ACC112 (cell line): ENCODE measurements at regions not wholly inside any gene's neighbourhood (a gene's known extent, or its start where the extent isn't known, plus 50 kb on each side); places are given as distances from the start of the nearest gene placed in this dataset.
"Not testable (repeated sequence)": the region's sequence is repeated elsewhere in the genome, so short reads cannot be mapped to it uniquely, and the experiment has no call there.

ENCODE experiments used
- H2AFZ ChIP-seq: fragments of 200-600 bp; sonication (generic); one replicate; pipeline ENCODE4 v1.6.0; 2017; ENCODE audit warnings: antibody characterized with exemption, low read length; ENCODE audit not compliant: unreplicated experiment
- H3K27ac ChIP-seq: fragments of 200-600 bp; sonication (generic); 2 replicates; pipeline ENCODE4 v1.5.1; 2014; ENCODE audit warnings: low read depth, mild to moderate bottlenecking, antibody characterized with exemption, low read length, moderate library complexity
- H3K27me3 ChIP-seq: fragments of 200-600 bp; sonication (generic); 2 replicates; pipeline ENCODE4 v1.6.1; 2014; ENCODE audit warnings: mild to moderate bottlenecking, antibody characterized with exemption, low read length, moderate library complexity, mixed read lengths; ENCODE audit not compliant: insufficient read depth
- H3K36me3 ChIP-seq: fragments of 200-600 bp; sonication (generic); 2 replicates; pipeline ENCODE4 v1.6.1; 2016; ENCODE audit warnings: mild to moderate bottlenecking, antibody characterized with exemption, low read length, moderate library complexity, mixed read lengths; ENCODE audit not compliant: insufficient read depth
- H3K4me1 ChIP-seq: fragments of 200-600 bp; sonication (generic); one replicate; pipeline ENCODE4 v1.6.1; 2016; ENCODE audit warnings: low read length, mixed read lengths; ENCODE audit not compliant: insufficient read depth, unreplicated experiment, control insufficient read depth
- H3K4me3 ChIP-seq: fragments of 200-600 bp; sonication (generic); 2 replicates; pipeline ENCODE4 v1.5.1; 2014; ENCODE audit warnings: mild to moderate bottlenecking, low read depth, low read length
- H3K79me2 ChIP-seq: fragments of 200-600 bp; sonication (generic); one replicate; pipeline ENCODE4 v1.6.0; 2016; ENCODE audit warnings: low read length; ENCODE audit not compliant: control insufficient read depth, unreplicated experiment, insufficient read depth

- H3K27me3 ChIP-seq = no peaks in the 10 kb centered on the region
Observed at GRCh38 chr5:39670391-39670790, 245.6 kb upstream of the DAB2 start.

GRCh38 chr5:39668980-39669379 is 244.2 kb upstream of the DAB2 start:
- Histone ChIP-seq H2AFZ (no peak overlapping the region), H3K79me2 (no peaks in the 10 kb centered on the region)

More at GRCh38 chr5:39670391-39670790, 245.6 kb upstream of the DAB2 start:
- Histone ChIP-seq H2AFZ (no peak overlapping the region), H3K4me1 (no peaks in the 10 kb centered on the region), H3K79me2 (no peaks in the 10 kb centered on the region), H3K4me3 (no peak overlapping the region), H3K36me3 (no peaks in the 10 kb centered on the region), H3K27ac (no peak overlapping the region)

GRCh38 chr5:39665328-39665727 is 240.5 kb upstream of the DAB2 start:
- Histone ChIP-seq H3K27me3 (no peaks in the 10 kb centered on the region), H3K79me2 (no peaks in the 10 kb centered on the region), H2AFZ (no peak overlapping the region), H3K36me3 (no peaks in the 10 kb centered on the region), H3K4me1 (peaks cover 10% of the 10 kb centered on the region), H3K27ac (no peak overlapping the region), H3K4me3 (no peak overlapping the region)

More at GRCh38 chr5:39668980-39669379, 244.2 kb upstream of the DAB2 start:
- Histone ChIP-seq H3K4me3 (no peak overlapping the region), H3K27ac (no peak overlapping the region), H3K36me3 (no peaks in the 10 kb centered on the region), H3K27me3 (no peaks in the 10 kb centered on the region), H3K4me1 (no peaks in the 10 kb centered on the region)

GRCh38 chr5:39662945-39663344 is 238.2 kb upstream of the DAB2 start:
- H3K36me3 ChIP-seq = no peaks in the 10 kb centered on the region
- no peak overlapping the region for H3K4me3 ChIP-seq
- peaks cover 16% of the 10 kb centered on the region for H3K4me1 ChIP-seq
- no peaks in the 10 kb centered on the region for H3K79me2 ChIP-seq
- H3K27ac ChIP-seq = no peak overlapping the region
- no peaks in the 10 kb centered on the region for H3K27me3 ChIP-seq
- no peak overlapping the region for H2AFZ ChIP-seq

GRCh38 chr5:39661026-39661779 is 236.4 kb upstream of the DAB2 start:
- H3K27ac ChIP-seq = peak overlapping the region; percentile 56

GRCh38 chr5:39660020-39660419 is 235.2 kb upstream of the DAB2 start:
- peaks cover 19% of the 10 kb centered on the region for H3K4me1 ChIP-seq
- no peak overlapping the region for H3K27ac ChIP-seq
- H3K79me2 ChIP-seq = no peaks in the 10 kb centered on the region
- H3K36me3 ChIP-seq = no peaks in the 10 kb centered on the region
- H3K27me3 ChIP-seq = no peaks in the 10 kb centered on the region
- H3K4me3 ChIP-seq = no peak overlapping the region
- no peak overlapping the region for H2AFZ ChIP-seq

More at GRCh38 chr5:39661026-39661779, 236.4 kb upstream of the DAB2 start:
- Histone ChIP-seq H3K4me3 (no peak overlapping the region), H3K27me3 (no peaks in the 10 kb centered on the region), H3K36me3 (no peaks in the 10 kb centered on the region), H3K79me2 (no peaks in the 10 kb centered on the region), H2AFZ (peak overlapping the region; percentile 0), H3K4me1 (peaks cover 19% of the 10 kb centered on the region)

GRCh38 chr5:39658866-39659265 is 234.1 kb upstream of the DAB2 start:
- Histone ChIP-seq H3K79me2 (no peaks in the 10 kb centered on the region), H3K36me3 (no peaks in the 10 kb centered on the region), H3K27ac (no peak overlapping the region), H3K4me1 (peaks cover 19% of the 10 kb centered on the region), H3K4me3 (no peak overlapping the region), H2AFZ (no peak overlapping the region), H3K27me3 (no peaks in the 10 kb centered on the region)

- H3K4me1 ChIP-seq = peaks cover 19% of the 10 kb centered on the region
- no peak overlapping the region for H3K27ac ChIP-seq
- no peaks in the 10 kb centered on the region for H3K27me3 ChIP-seq
- H3K4me3 ChIP-seq = no peak overlapping the region
- H2AFZ ChIP-seq = no peak overlapping the region
- no peaks in the 10 kb centered on the region for H3K36me3 ChIP-seq
- no peaks in the 10 kb centered on the region for H3K79me2 ChIP-seq
Observed at GRCh38 chr5:39657943-39658342, 233.2 kb upstream of the DAB2 start.

- H3K27ac ChIP-seq = no peak overlapping the region
Observed at GRCh38 chr5:39656600-39656999, 231.8 kb upstream of the DAB2 start.

GRCh38 chr5:39654715-39655114 is 229.9 kb upstream of the DAB2 start:
- Histone ChIP-seq H3K27ac (no peak overlapping the region), H3K27me3 (no peaks in the 10 kb centered on the region), H3K36me3 (no peaks in the 10 kb centered on the region), H3K79me2 (no peaks in the 10 kb centered on the region), H3K4me3 (no peak overlapping the region), H2AFZ (no peak overlapping the region), H3K4me1 (peaks cover 21% of the 10 kb centered on the region)

More at GRCh38 chr5:39656600-39656999, 231.8 kb upstream of the DAB2 start:
- Histone ChIP-seq H3K27me3 (no peaks in the 10 kb centered on the region), H3K4me1 (peaks cover 19% of the 10 kb centered on the region), H3K36me3 (no peaks in the 10 kb centered on the region), H3K79me2 (no peaks in the 10 kb centered on the region), H2AFZ (no peak overlapping the region), H3K4me3 (no peak overlapping the region)

GRCh38 chr5:39652481-39652880 is 227.7 kb upstream of the DAB2 start:
- H3K27ac ChIP-seq = not testable (repeated sequence)

More at GRCh38 chr5:39652481-39652880, 227.7 kb upstream of the DAB2 start:
- not testable (repeated sequence) for H3K36me3 ChIP-seq, H2AFZ ChIP-seq, H3K79me2 ChIP-seq, H3K27me3 ChIP-seq, H3K4me3 ChIP-seq
- peaks cover 28% of the 10 kb centered on the region for H3K4me1 ChIP-seq
